ENCODE measurements at regions not wholly inside any gene's neighbourhood (a gene's known extent, or its start where the extent isn't known, plus 50 kb on each side); places are given as distances from the start of the nearest gene placed in this dataset.

DNA sequence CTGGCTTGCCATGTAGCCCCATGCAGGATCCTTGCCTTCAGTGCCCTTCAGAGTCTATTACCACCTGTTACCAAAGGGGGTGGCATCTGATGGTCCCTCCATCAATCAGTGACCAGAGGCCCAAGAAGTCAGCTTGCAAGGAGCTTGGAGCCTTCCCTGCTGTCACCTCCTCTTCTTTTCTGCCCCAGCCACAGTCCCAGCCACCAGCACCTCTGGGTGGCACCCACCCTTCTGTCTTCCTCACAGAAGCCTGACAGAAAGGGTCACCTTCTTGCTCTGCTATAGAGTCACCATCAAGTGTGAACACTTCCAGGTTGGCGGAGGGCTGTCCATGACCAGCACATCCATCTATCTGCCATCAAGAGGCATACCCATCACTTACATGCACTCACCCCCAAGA is 203.2 kb downstream of the SALL1 start:
- TF ChIP-seq, protein P1, sequence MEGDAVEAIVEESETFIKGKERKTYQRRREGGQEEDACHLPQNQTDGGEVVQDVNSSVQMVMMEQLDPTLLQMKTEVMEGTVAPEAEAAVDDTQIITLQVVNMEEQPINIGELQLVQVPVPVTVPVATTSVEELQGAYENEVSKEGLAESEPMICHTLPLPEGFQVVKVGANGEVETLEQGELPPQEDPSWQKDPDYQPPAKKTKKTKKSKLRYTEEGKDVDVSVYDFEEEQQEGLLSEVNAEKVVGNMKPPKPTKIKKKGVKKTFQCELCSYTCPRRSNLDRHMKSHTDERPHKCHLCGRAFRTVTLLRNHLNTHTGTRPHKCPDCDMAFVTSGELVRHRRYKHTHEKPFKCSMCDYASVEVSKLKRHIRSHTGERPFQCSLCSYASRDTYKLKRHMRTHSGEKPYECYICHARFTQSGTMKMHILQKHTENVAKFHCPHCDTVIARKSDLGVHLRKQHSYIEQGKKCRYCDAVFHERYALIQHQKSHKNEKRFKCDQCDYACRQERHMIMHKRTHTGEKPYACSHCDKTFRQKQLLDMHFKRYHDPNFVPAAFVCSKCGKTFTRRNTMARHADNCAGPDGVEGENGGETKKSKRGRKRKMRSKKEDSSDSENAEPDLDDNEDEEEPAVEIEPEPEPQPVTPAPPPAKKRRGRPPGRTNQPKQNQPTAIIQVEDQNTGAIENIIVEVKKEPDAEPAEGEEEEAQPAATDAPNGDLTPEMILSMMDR (IDR thresholded peaks at IDR 0.05) = no peak

DNA sequence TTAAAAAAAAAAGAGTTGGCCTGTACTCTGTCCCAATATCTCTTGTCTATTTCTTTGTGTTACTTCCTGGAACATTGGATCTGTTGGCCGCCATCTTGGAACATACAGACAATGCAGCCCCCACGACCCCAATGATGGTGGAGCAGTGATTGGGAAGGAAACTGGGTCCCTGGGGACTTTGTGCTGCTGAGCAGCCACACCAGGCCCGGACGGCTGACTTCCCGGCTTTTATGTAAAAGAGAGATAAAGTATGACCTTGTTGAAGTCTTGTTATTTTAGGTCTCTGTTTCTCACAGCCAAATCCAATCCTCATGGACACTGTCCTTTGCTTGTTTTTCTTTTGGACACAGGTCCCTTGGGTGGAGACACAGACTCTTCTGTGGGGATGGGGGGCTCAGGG is 204.5 kb downstream of the SALL1 start:
- Mint-ChIP-seq H3K27me3 (ENCODE audit: insufficient read depth) (no peaks in the 10 kb centered on the region), H3K4me1 (ENCODE audit: low read depth) (no peaks in the 10 kb centered on the region), H3K36me3 (ENCODE audit: low read depth) (no peaks in the 10 kb centered on the region), H3K27ac (no peak overlapping the region), H3K4me3 (no peak overlapping the region), H3K9me3 (peaks cover 15% of the 10 kb centered on the region)
- TF ChIP-seq, protein P1 (IDR thresholded peaks at IDR 0.05) = no peak
- no peak for DNase-seq

More for the DNA sequence above, 203.2 kb downstream of the SALL1 start:
- no peak overlapping the region for H3K4me3 Mint-ChIP-seq
- no peaks in the 10 kb centered on the region for H3K4me1 Mint-ChIP-seq (ENCODE audit: low read depth)
- H3K27me3 Mint-ChIP-seq (ENCODE audit: insufficient read depth) = no peaks in the 10 kb centered on the region
- no peak for DNase-seq
- H3K27ac Mint-ChIP-seq = no peak overlapping the region
- peaks cover 15% of the 10 kb centered on the region for H3K9me3 Mint-ChIP-seq
- H3K36me3 Mint-ChIP-seq (ENCODE audit: low read depth) = no peaks in the 10 kb centered on the region

DNA sequence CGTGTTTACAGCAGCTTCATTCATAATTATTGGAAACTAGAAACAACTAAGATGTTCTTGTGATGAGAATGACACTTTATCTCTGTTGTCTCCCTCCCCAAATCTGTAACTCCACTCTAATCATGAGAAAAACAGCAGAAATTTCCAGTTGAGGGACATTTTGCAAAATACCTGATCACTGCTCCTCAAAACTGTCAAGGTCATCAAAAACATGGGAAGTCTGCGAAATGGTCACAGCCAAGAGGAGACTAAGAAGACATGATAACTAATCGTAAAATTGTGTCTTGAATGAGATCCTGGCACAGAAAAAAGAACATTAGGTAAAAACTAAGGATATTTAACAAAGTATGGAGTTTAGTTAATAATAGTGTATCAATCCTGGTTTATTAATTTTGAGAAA is 204.2 kb downstream of the CYLD start:
- TF ChIP-seq, protein P1 (IDR thresholded peaks at IDR 0.05) = no peak
- H3K27me3 Mint-ChIP-seq (ENCODE audit: insufficient read depth) = no peaks in the 10 kb centered on the region
- H3K36me3 Mint-ChIP-seq (ENCODE audit: low read depth) = no peaks in the 10 kb centered on the region
- no peaks in the 10 kb centered on the region for H3K4me1 Mint-ChIP-seq (ENCODE audit: low read depth)
- H3K9me3 Mint-ChIP-seq = peaks cover 15% of the 10 kb centered on the region
- no peak overlapping the region for H3K27ac Mint-ChIP-seq
- no peak overlapping the region for H3K4me3 Mint-ChIP-seq
- DNase-seq = no peak

DNA sequence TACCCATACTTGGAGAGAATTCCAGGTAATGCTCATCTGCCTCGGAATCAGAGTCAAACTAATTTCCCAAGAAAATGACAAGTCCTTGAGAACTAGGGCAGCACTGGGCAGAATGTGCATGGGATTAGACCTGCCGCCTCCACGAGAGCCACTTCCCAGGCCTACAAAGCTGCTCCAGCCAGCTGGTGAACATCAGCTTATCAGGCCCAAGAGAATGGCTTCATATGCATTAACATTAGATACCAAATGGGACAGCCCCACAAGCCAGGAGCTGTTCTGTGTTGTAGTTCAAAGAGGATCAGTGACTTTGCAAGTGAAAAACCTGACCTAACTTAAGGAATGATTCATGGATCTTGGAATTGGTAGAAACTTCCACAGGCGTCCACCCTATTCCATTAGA is 203.3 kb downstream of the CYLD start:
- no peaks in the 10 kb centered on the region for H3K27me3 Mint-ChIP-seq (ENCODE audit: insufficient read depth)
- TF ChIP-seq, protein P1 (IDR thresholded peaks at IDR 0.05) = no peak
- H3K4me1 Mint-ChIP-seq (ENCODE audit: low read depth) = no peaks in the 10 kb centered on the region
- H3K9me3 Mint-ChIP-seq = peaks cover 19% of the 10 kb centered on the region
- H3K36me3 Mint-ChIP-seq (ENCODE audit: low read depth) = no peaks in the 10 kb centered on the region
- no peak overlapping the region for H3K4me3 Mint-ChIP-seq
- no peak overlapping the region for H3K27ac Mint-ChIP-seq
- no peak for DNase-seq

DNA sequence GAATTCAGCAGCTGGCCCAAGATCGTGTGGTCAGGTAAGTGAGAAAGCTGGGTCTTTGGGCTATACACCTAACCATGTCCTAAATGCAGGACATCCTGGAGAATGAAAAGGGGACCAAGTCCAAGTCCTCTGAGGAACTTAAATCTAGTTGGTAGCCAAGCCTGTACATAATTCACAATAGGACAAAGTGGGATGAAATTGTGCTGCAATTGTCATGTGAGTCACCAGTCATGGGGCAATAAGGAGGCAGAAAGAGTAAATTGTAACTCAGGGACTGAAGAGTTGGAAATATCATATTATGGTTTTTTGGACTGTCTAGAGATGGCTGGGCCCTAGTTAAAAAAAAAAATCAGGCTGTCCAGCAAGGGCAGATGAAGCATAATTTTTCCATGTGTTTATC is 202.6 kb downstream of the CYLD start:
- no peak for DNase-seq
- H3K9me3 Mint-ChIP-seq = peaks cover 19% of the 10 kb centered on the region
- no peaks in the 10 kb centered on the region for H3K27me3 Mint-ChIP-seq (ENCODE audit: insufficient read depth)
- no peak overlapping the region for H3K4me3 Mint-ChIP-seq
- no peaks in the 10 kb centered on the region for H3K4me1 Mint-ChIP-seq (ENCODE audit: low read depth)
- no peaks in the 10 kb centered on the region for H3K36me3 Mint-ChIP-seq (ENCODE audit: low read depth)
- TF ChIP-seq, protein P1 (IDR thresholded peaks at IDR 0.05) = no peak
- no peak overlapping the region for H3K27ac Mint-ChIP-seq

DNA sequence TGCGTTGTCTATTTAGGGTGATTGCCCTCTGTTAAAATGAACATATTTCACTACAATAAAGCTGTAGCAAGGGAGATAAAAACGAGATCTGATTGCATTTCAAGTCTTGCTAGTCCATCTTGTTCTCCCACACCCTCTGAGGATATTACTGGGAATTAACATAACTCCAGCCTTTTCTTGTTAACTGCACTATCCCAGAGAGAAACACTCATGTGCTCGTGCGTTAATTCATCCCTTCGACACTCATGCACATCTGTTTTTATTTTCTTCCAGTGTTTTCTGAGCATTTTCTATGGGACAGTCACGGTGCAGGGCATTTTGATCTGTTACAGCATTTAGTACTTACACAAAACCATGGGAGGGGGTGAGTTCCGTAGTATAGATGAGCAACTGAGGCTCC is 202.1 kb downstream of the CYLD start:
- H3K9me3 Mint-ChIP-seq = peaks cover 17% of the 10 kb centered on the region
- TF ChIP-seq, protein P1 (IDR thresholded peaks at IDR 0.05) = no peak
- no peaks in the 10 kb centered on the region for H3K27me3 Mint-ChIP-seq (ENCODE audit: insufficient read depth)
- H3K36me3 Mint-ChIP-seq (ENCODE audit: low read depth) = no peaks in the 10 kb centered on the region
- no peak overlapping the region for H3K27ac Mint-ChIP-seq
- H3K4me3 Mint-ChIP-seq = no peak overlapping the region
- no peak for DNase-seq
- no peaks in the 10 kb centered on the region for H3K4me1 Mint-ChIP-seq (ENCODE audit: low read depth)

Measured in HFFc6 (cell line).